OCI-LY3 (cell line): ENCODE measurements at regions not wholly inside any gene's neighbourhood (a gene's known extent, or its start where the extent isn't known, plus 50 kb on each side); places are given as distances from the start of the nearest gene placed in this dataset.

ENCODE experiments used
- H2AFZ ChIP-seq: fragments of 200-600, 300-600 bp; shearing (Covaris generic); 2 replicates; pipeline ENCODE4 v1.6.0; 2014; ENCODE audit warnings: antibody characterized with exemption, low read depth, low read length
- H3K27ac ChIP-seq: fragments of 200-600, 300-600 bp; sonication (generic); 2 replicates; pipeline ENCODE4 v1.5.1; 2014; ENCODE audit warnings: mild to moderate bottlenecking, low read length, moderate library complexity, mixed read lengths
- H3K27me3 ChIP-seq: fragments of 200-600, 300-600 bp; sonication (generic); 2 replicates; pipeline ENCODE4 v1.6.1; 2014; ENCODE audit warnings: low read depth, low read length, mixed read lengths
- H3K36me3 ChIP-seq: fragments of 200-600, 300-600 bp; sonication (generic); replicated peaks from 2 replicates; pipeline ENCODE3; 2014; ENCODE audit warnings: low read depth, low read length, mixed read lengths
- H3K4me1 ChIP-seq: fragments of 300-600, 200-600 bp; sonication (generic); 2 replicates; pipeline ENCODE4 v1.6.1; 2014; ENCODE audit warnings: low read length, mixed read lengths
- H3K4me2 ChIP-seq: fragments of 200-600, 300-600 bp; sonication (generic); 2 replicates; pipeline ENCODE4 v1.6.1; 2014; ENCODE audit warnings: low read length, mixed read lengths
- H3K4me3 ChIP-seq: fragments of 300-600, 200-600 bp; sonication (generic); 2 replicates; pipeline ENCODE4 v1.5.1; 2014; ENCODE audit warnings: antibody characterized with exemption, mild to moderate bottlenecking, low read length, moderate library complexity
- H3K79me2 ChIP-seq: fragments of 300-600, 200-600 bp; shearing (Covaris generic); 2 replicates; pipeline ENCODE4 v1.6.1; 2014; ENCODE audit warnings: mild to moderate bottlenecking, low read length, mixed read lengths
- H3K9ac ChIP-seq: fragments of 300-600, 200-600 bp; shearing (Covaris generic); 2 replicates; pipeline ENCODE4 v1.6.0; 2014; ENCODE audit warnings: mild to moderate bottlenecking, low read length, moderate library complexity
- H3K9me3 ChIP-seq: fragments of 200-600, 300-600 bp; shearing (Covaris generic); 2 replicates; pipeline ENCODE4 v1.6.1; 2014; ENCODE audit warnings: low read length, mixed read lengths; ENCODE audit not compliant: insufficient read depth
- H4K20me1 ChIP-seq: fragments of 200-600, 300-600 bp; sonication (generic); 2 replicates; pipeline ENCODE4 v1.6.1; 2016; ENCODE audit warnings: low read length, mixed read lengths; ENCODE audit not compliant: insufficient read depth
- CTCF ChIP-seq: fragments of 200-600, 300-600 bp; sonication (generic); IDR thresholded peaks from 2 replicates; pipeline ENCODE4 v1.5.1; 2014; ENCODE audit warnings: antibody characterized with exemption, low read length, low read depth
- EZH2phosphoT487 ChIP-seq: fragments of 200-600 bp; shearing (Covaris generic); IDR thresholded peaks from 2 replicates; pipeline ENCODE4 v1.6.1; 2018; ENCODE audit warnings: antibody characterized with exemption, mixed run types, low read depth

GRCh38 chr13:94764576-94765321, 52.4 kb upstream of the SOX21 start:
- Histone ChIP-seq H2AFZ (no peak overlapping the region), H4K20me1 (no peaks in the 10 kb centered on the region), H3K4me1 (no peaks in the 10 kb centered on the region), H3K27ac (no peak overlapping the region), H3K4me2 (no peak overlapping the region), H3K9ac (no peak overlapping the region), H3K9me3 (no peaks in the 10 kb centered on the region), H3K36me3 (no peaks in the 10 kb centered on the region), H3K4me3 (no peak overlapping the region), H3K79me2 (no peaks in the 10 kb centered on the region), H3K27me3 (peaks cover 14% of the 10 kb centered on the region; the same call in 1 of the 2 replicates)
- TF ChIP-seq EZH2phosphoT487 (no peak), CTCF (no peak)
